IMR-90 (cell line): ENCODE measurements at regions not wholly inside any gene's neighbourhood (a gene's known extent, or its start where the extent isn't known, plus 50 kb on each side); places are given as distances from the start of the nearest gene placed in this dataset.

Source experiments
- ATAC-seq: fragments of 200-7000 bp; cut with Tn5 transposase; 2 replicates; pipeline ENCODE4 v1.9.1; 2020; ENCODE audit warnings: low read depth, mild to moderate bottlenecking, moderate library complexity
- BruUV-seq: library from RNA; stranded (reverse); fragments of 400-500 nt; replicated peaks from 2 replicates; lab custom pipeline; 2021; lab: Mats Ljungman, UMichigan
- CTCF ChIA-PET: fragments of 300-600 bp; formaldehyde crosslinking; extraction: SDS; loops from one replicate; lab custom pipeline; 2021; ENCODE audit warnings: antibody characterized with exemption; lab: Yijun Ruan, JAX
- POLR2A ChIA-PET: fragments of 300-600 bp; sonication (Branson Sonifier 250); formaldehyde crosslinking; loops from one replicate; lab custom pipeline; 2022; ENCODE audit warnings: antibody characterized with exemption; ENCODE audit not compliant: unreplicated experiment; lab: Charles Lee
- DNase-seq: peaks from one replicate; pipeline ENCODE4 v3.0.0; 2013
- H2AFZ ChIP-seq: replicated peaks from 2 replicates; pipeline ENCODE3; 2013; ENCODE audit warnings: low read length, mild to moderate bottlenecking; ENCODE audit not compliant: poor library complexity
- H2AK5ac ChIP-seq: 2 replicates; pipeline ENCODE4 v1.6.1; 2013; ENCODE audit warnings: low read depth, low read length, inconsistent platforms
- H2AK9ac ChIP-seq: replicated peaks from 2 replicates; pipeline ENCODE3; 2013; ENCODE audit warnings: mild to moderate bottlenecking, low read depth, low read length, moderate library complexity; ENCODE audit not compliant: poor library complexity
- H2BK120ac ChIP-seq: 2 replicates; pipeline ENCODE4 v1.6.1; 2013; ENCODE audit warnings: low read depth, low read length, inconsistent platforms
- H2BK15ac ChIP-seq: 3 replicates; pipeline ENCODE4 v1.6.1; 2013; ENCODE audit warnings: low read depth, low read length, inconsistent platforms
- H2BK20ac ChIP-seq: 2 replicates; pipeline ENCODE4 v1.6.1; 2013; ENCODE audit warnings: low read depth, mild to moderate bottlenecking, inconsistent platforms, low read length, moderate library complexity
- H2BK5ac ChIP-seq: 2 replicates; pipeline ENCODE4 v1.6.1; 2013; ENCODE audit warnings: mild to moderate bottlenecking, low read depth, low read length, inconsistent platforms; ENCODE audit not compliant: poor library complexity, severe bottlenecking
- H3K14ac ChIP-seq: replicated peaks from 2 replicates; pipeline ENCODE4 v1.6.1; 2013; ENCODE audit warnings: low read depth, low read length, inconsistent platforms
- H3K18ac ChIP-seq: 2 replicates; pipeline ENCODE4 v1.6.1; 2013; ENCODE audit warnings: low read depth, low read length, control low read depth
- H3K23ac ChIP-seq: 2 replicates; pipeline ENCODE4 v1.6.1; 2013; ENCODE audit warnings: low read depth, low read length, inconsistent platforms
- H3K27ac ChIP-seq: 2 replicates; pipeline ENCODE4 v1.5.1; 2013; ENCODE audit warnings: mild to moderate bottlenecking, control low read depth, low read length; ENCODE audit not compliant: insufficient read depth
- H3K27me3 ChIP-seq: 2 replicates; pipeline ENCODE4 v1.6.1; 2013; ENCODE audit warnings: low read length; ENCODE audit not compliant: control insufficient read depth, insufficient read depth
- H3K36me3 ChIP-seq: 2 replicates; pipeline ENCODE4 v1.6.1; 2013; ENCODE audit warnings: low read length, mixed read lengths; ENCODE audit not compliant: control insufficient read depth, insufficient read depth
- H3K4ac ChIP-seq: 2 replicates; pipeline ENCODE4 v1.6.1; 2013; ENCODE audit warnings: low read depth, low read length, inconsistent platforms
- H3K4me1 ChIP-seq: 2 replicates; pipeline ENCODE4 v1.6.1; 2013; ENCODE audit warnings: low read length, mixed read lengths; ENCODE audit not compliant: control insufficient read depth, insufficient read depth
- H3K4me2 ChIP-seq: 2 replicates; pipeline ENCODE4 v1.6.1; 2013; ENCODE audit warnings: low read depth, mild to moderate bottlenecking, control low read depth, low read length, moderate library complexity
- H3K4me3 ChIP-seq: 2 replicates; pipeline ENCODE4 v1.5.1; 2013; ENCODE audit warnings: low read depth, mild to moderate bottlenecking, control low read depth, low read length, moderate library complexity; ENCODE audit not compliant: insufficient read depth
- H3K56ac ChIP-seq: 2 replicates; pipeline ENCODE4 v1.6.1; 2013; ENCODE audit warnings: low read length, inconsistent platforms; ENCODE audit not compliant: insufficient read depth; ENCODE audit errors: extremely low read depth
- H3K79me1 ChIP-seq, 2 experiments: 2 replicates each; pipeline ENCODE4 v1.6.1; 2013; ENCODE audit warnings: low read length in 2 of 2, inconsistent platforms in 1 of 2, low read depth in 1 of 2
- H3K9ac ChIP-seq: 2 replicates; pipeline ENCODE4 v1.6.1; 2013; ENCODE audit warnings: low read depth, low read length, control low read depth
- H3K9me1 ChIP-seq: 2 replicates; pipeline ENCODE4 v1.6.1; 2013; ENCODE audit warnings: low read length, inconsistent platforms; ENCODE audit not compliant: insufficient read depth
- H3K9me3 ChIP-seq: 2 replicates; pipeline ENCODE4 v1.6.1; 2013; ENCODE audit warnings: low read length; ENCODE audit not compliant: control insufficient read depth, insufficient read depth
- H4K20me1 ChIP-seq: 2 replicates; pipeline ENCODE4 v1.6.1; 2013; ENCODE audit warnings: low read length, inconsistent platforms; ENCODE audit not compliant: insufficient read depth
- H4K5ac ChIP-seq: 2 replicates; pipeline ENCODE4 v1.6.1; 2013; ENCODE audit warnings: mild to moderate bottlenecking, low read depth, low read length, control low read depth
- H4K8ac ChIP-seq, 2 experiments: 2 replicates each; pipeline ENCODE4 v1.6.1; 2013; ENCODE audit warnings: low read depth in 2 of 2, low read length in 2 of 2, control low read depth in 1 of 2, inconsistent platforms in 1 of 2
- H4K91ac ChIP-seq: 2 replicates; pipeline ENCODE4 v1.6.1; 2013; ENCODE audit warnings: low read depth, low read length, inconsistent platforms; ENCODE audit not compliant: insufficient read depth
- CEBPB ChIP-seq: IDR thresholded peaks from 2 replicates; pipeline ENCODE4 v1.6.1; 2012; ENCODE audit warnings: low read depth, low read length, improper control_type of control experiment
- CHD1 ChIP-seq: IDR thresholded peaks from 2 replicates; pipeline ENCODE4 v1.6.1; 2012; ENCODE audit warnings: low read depth, low read length, improper control_type of control experiment
- MAFK ChIP-seq: IDR thresholded peaks from 2 replicates; pipeline ENCODE4 v1.6.1; 2012; ENCODE audit warnings: low read depth, low read length, improper control_type of control experiment
- NFE2L2 ChIP-seq: fragments of 150-350 bp; IDR thresholded peaks from 2 replicates; pipeline ENCODE4 v1.6.1; 2016; ENCODE audit warnings: low read depth, mild to moderate bottlenecking, low read length
- SMC3 ChIP-seq: fragments of 150-350 bp; IDR thresholded peaks from 2 replicates; pipeline ENCODE4 v1.6.1; 2016; ENCODE audit warnings: low read depth, mild to moderate bottlenecking, antibody characterized with exemption, low read length, moderate library complexity
- USF2 ChIP-seq: fragments of 150-350 bp; IDR thresholded peaks from 2 replicates; pipeline ENCODE4 v1.6.1; 2017; ENCODE audit warnings: mild to moderate bottlenecking, antibody characterized with exemption, low read length, low read depth
- WGBS, 2 experiments: methylation state at CpG; one replicate each; pipeline versions ENCODE4 v1.1.5 to v1.1.7; 2013; ENCODE audit warnings: missing lambda C conversion rate in 2 of 2; ENCODE audit not compliant: insufficient read length in 1 of 2; ENCODE audit errors: extremely low coverage in 2 of 2; 5-methylcytosine and 5-hydroxymethylcytosine counted together
- dilution Hi-C: fragments of 300-500 bp; cut with HindIII; formaldehyde crosslinking; loops from one replicate; pipeline ENCODE4 v1.14.3; 2018; ENCODE audit warnings: low sequenced_read_pairs; ENCODE audit not compliant: unreplicated experiment
- in situ Hi-C: fragments of 300-500 bp; cut with MboI; formaldehyde crosslinking; loops from 3 replicates; pipeline ENCODE4 v1.14.3; 2019; ENCODE audit warnings: low sequenced_read_pairs, inconsistent platforms, mixed read lengths
- intact Hi-C: fragments of 100-400 bp; cut with micrococcal nuclease; formaldehyde crosslinking; loops from 2 replicates; pipeline ENCODE4 v1.10.0; 2022
- TF ChIP-seq, protein P1 (sequence below): conservative IDR thresholded peaks from 2 replicates; pipeline ENCODE4 v1.5.1; 2012; ENCODE audit warnings: mild to moderate bottlenecking, low read depth, low read length, improper control_type of control experiment

GRCh38 chr7:70894799-70895198 is 237.1 kb upstream of the GALNT17 start:
- no peak overlapping the region for H4K91ac ChIP-seq
- no peaks in the 10 kb centered on the region for H3K27me3 ChIP-seq
- H3K4ac ChIP-seq = no peak overlapping the region
- no peak overlapping the region for H2BK5ac ChIP-seq
- no peak overlapping the region for H2AK9ac ChIP-seq
- no peaks in the 10 kb centered on the region for H3K79me1 ChIP-seq
- no peak overlapping the region for H3K9ac ChIP-seq
- peaks cover 24% of the 10 kb centered on the region for H3K9me3 ChIP-seq
- no peaks in the 10 kb centered on the region for H4K20me1 ChIP-seq
- no peaks in the 10 kb centered on the region for H3K4me1 ChIP-seq
- no peak overlapping the region for H3K56ac ChIP-seq
- H2AK5ac ChIP-seq = no peak overlapping the region
- no peak overlapping the region for H3K14ac ChIP-seq
- POLR2A ChIA-PET = no interaction called here
- H3K23ac ChIP-seq = no peak overlapping the region
- in situ Hi-C loops = no loop called here
- intact Hi-C loops = no loop called here
- H3K4me2 ChIP-seq = no peak overlapping the region
- CTCF ChIA-PET = interaction anchor here (0.6 kb wide), 1 partner anchor 814 kb away, joined by 3 read pairs; no protein-coding TSS in a partner anchor
- no peak overlapping the region for H2BK15ac ChIP-seq
- no peak overlapping the region for H4K5ac ChIP-seq
- no peak overlapping the region for H2BK120ac ChIP-seq
- no peaks in the 10 kb centered on the region for H3K9me1 ChIP-seq
- TF ChIP-seq MAFK = no peak
- no peak for TF ChIP-seq CHD1
- no peak for TF ChIP-seq USF2
- no peak for TF ChIP-seq NFE2L2
- no peak for TF ChIP-seq SMC3
- TF ChIP-seq CEBPB = no peak
- TF ChIP-seq, protein P1, sequence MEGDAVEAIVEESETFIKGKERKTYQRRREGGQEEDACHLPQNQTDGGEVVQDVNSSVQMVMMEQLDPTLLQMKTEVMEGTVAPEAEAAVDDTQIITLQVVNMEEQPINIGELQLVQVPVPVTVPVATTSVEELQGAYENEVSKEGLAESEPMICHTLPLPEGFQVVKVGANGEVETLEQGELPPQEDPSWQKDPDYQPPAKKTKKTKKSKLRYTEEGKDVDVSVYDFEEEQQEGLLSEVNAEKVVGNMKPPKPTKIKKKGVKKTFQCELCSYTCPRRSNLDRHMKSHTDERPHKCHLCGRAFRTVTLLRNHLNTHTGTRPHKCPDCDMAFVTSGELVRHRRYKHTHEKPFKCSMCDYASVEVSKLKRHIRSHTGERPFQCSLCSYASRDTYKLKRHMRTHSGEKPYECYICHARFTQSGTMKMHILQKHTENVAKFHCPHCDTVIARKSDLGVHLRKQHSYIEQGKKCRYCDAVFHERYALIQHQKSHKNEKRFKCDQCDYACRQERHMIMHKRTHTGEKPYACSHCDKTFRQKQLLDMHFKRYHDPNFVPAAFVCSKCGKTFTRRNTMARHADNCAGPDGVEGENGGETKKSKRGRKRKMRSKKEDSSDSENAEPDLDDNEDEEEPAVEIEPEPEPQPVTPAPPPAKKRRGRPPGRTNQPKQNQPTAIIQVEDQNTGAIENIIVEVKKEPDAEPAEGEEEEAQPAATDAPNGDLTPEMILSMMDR = no peak
- dilution Hi-C loops = no loop called here
- BruUV-seq = no TSS peak
- no peak overlapping the region for H3K18ac ChIP-seq
- no peak overlapping the region for H4K8ac ChIP-seq
- WGBS, 2 experiments = 40% methylated on average over 1 of the region's 6 CpGs; no CpG with 5 or more reads in 1 of the 2 experiments
- H3K27ac ChIP-seq = no peak overlapping the region
- ATAC-seq (no peak), DNase-seq (no peak)
- H2BK20ac ChIP-seq = no peak overlapping the region
- no peaks in the 10 kb centered on the region for H3K36me3 ChIP-seq
- no peak overlapping the region for H2AFZ ChIP-seq
- H3K4me3 ChIP-seq = no peak overlapping the region
